GM12878 (cell line): ENCODE measurements at regions not wholly inside any gene's neighbourhood (a gene's known extent, or its start where the extent isn't known, plus 50 kb on each side); places are given as distances from the start of the nearest gene placed in this dataset.

Experiments
- ATAC-seq: fragments of 200-7000 bp; cut with Tn5 transposase; 3 replicates; pipeline ENCODE4 v1.9.1; 2020; ENCODE audit warnings: mild to moderate bottlenecking, moderate library complexity
- BruUV-seq: library from RNA; stranded (reverse); fragments of 400-500 nt; replicated peaks from 2 replicates; lab custom pipeline; 2021; lab: Mats Ljungman, UMichigan
- CTCF ChIA-PET: fragments of 300-600 bp; sonication (Branson Sonifier 250); formaldehyde crosslinking; extraction: SDS; loops from one replicate; lab custom pipeline; 2021; ENCODE audit warnings: inconsistent platforms; lab: Yijun Ruan, JAX
- POLR2A ChIA-PET: fragments of 350-600 bp; formaldehyde crosslinking; extraction: SDS; loops from one replicate; lab custom pipeline; 2021; ENCODE audit warnings: inconsistent platforms; lab: Charles Lee
- RAD21 ChIA-PET: fragments of 300-600 bp; sonication (Branson Sonifier 250); formaldehyde crosslinking; loops from one replicate; lab custom pipeline; 2023; ENCODE audit warnings: antibody characterized with exemption; ENCODE audit not compliant: unreplicated experiment; lab: Charles Lee
- SMC1A ChIA-PET: fragments of 300-600 bp; sonication (Branson Sonifier 250); formaldehyde crosslinking; loops from one replicate; lab custom pipeline; 2023; ENCODE audit not compliant: unreplicated experiment, uncharacterized antibody; lab: Charles Lee
- DNase-seq: peaks from one replicate; pipeline ENCODE4 v3.0.0-alpha.2; 2011; ENCODE audit warnings: low read depth, low spot score
- FAIRE-seq: peaks from 3 replicates; lab custom pipeline; 2011; peaks lifted over from hg19 to GRCh38; lab: Jason Lieb, UNC
- H2AFZ ChIP-seq: 2 replicates; pipeline ENCODE4 v1.6.0; 2011; ENCODE audit warnings: low read depth, low read length, control low read depth; ENCODE audit not compliant: control insufficient read depth
- H3K27ac ChIP-seq: 2 replicates; pipeline ENCODE4 v1.5.1; 2011; ENCODE audit warnings: control low read depth; ENCODE audit not compliant: control insufficient read depth, insufficient read depth
- H3K27me3 ChIP-seq, 2 experiments: replicated peaks in 1 of 2; 2 replicates each; pipeline versions ENCODE4 v1.6.0 to v1.6.1; 2011; ENCODE audit warnings: low read length in 1 of 2; ENCODE audit not compliant: control insufficient read depth in 2 of 2, insufficient read depth in 2 of 2
- H3K36me3 ChIP-seq, 2 experiments: 2 replicates each; pipeline ENCODE4 v1.5.1; 2011; ENCODE audit warnings: low read length in 1 of 2; ENCODE audit not compliant: control insufficient read depth in 2 of 2, insufficient read depth in 2 of 2
- H3K4me1 ChIP-seq: 2 replicates; pipeline ENCODE4 v1.6.1; 2011; ENCODE audit warnings: mild to moderate bottlenecking, low read length, moderate library complexity, mixed read lengths; ENCODE audit not compliant: control insufficient read depth, insufficient read depth
- H3K4me2 ChIP-seq: 2 replicates; pipeline ENCODE4 v1.6.0; 2011; ENCODE audit warnings: control low read depth; ENCODE audit not compliant: control insufficient read depth, insufficient read depth
- H3K4me3 ChIP-seq: fragments of 200-600 bp; sonication (generic); 2 replicates; pipeline ENCODE4 v1.5.1; 2016
- H3K79me2 ChIP-seq: 2 replicates; pipeline ENCODE4 v1.6.0; 2011; ENCODE audit warnings: low read length; ENCODE audit not compliant: control insufficient read depth, insufficient read depth
- H3K9ac ChIP-seq: 2 replicates; pipeline ENCODE4 v1.8.0; 2011; ENCODE audit warnings: low read length, control low read depth, mixed read lengths; ENCODE audit not compliant: control insufficient read depth, insufficient read depth
- H3K9me3 ChIP-seq: replicated peaks from 3 replicates; pipeline ENCODE4 v1.5.1; 2011; ENCODE audit warnings: mild to moderate bottlenecking, low read length; ENCODE audit not compliant: control insufficient read depth, insufficient read depth
- H4K20me1 ChIP-seq: 2 replicates; pipeline ENCODE4 v1.6.0; 2011; ENCODE audit not compliant: control insufficient read depth, insufficient read depth
- ATF2 ChIP-seq: IDR thresholded peaks from 2 replicates; pipeline ENCODE4 v1.6.1; 2012; ENCODE audit warnings: low read length, inconsistent platforms
- CHD2 ChIP-seq: IDR thresholded peaks from 2 replicates; pipeline ENCODE4 v1.6.1; 2011; ENCODE audit warnings: low read depth, low read length, improper control_type of control experiment, borderline replicate concordance
- CTCF ChIP-seq, 3 experiments: IDR thresholded peaks in 2 of 3; conservative IDR thresholded peaks in 1 of 3; 2 replicates each; pipeline ENCODE4 v1.5.1; 2011; ENCODE audit warnings: low read depth in 3 of 3, low read length in 3 of 3, mild to moderate bottlenecking in 3 of 3, control low read depth in 2 of 3, moderate library complexity in 2 of 3, inconsistent platforms in 1 of 3, mixed read lengths in 1 of 3; ENCODE audit not compliant: control insufficient read depth in 2 of 3, insufficient read depth in 1 of 3; ENCODE audit errors: extremely low read depth in 1 of 3
- EED ChIP-seq: sonication (generic); IDR thresholded peaks from 2 replicates; pipeline ENCODE4 v1.6.1; 2016; ENCODE audit warnings: antibody characterized with exemption, low read depth
- ELK1 ChIP-seq: IDR thresholded peaks from 2 replicates; pipeline ENCODE4 v1.6.1; 2012; ENCODE audit warnings: low read depth, low read length, improper control_type of control experiment
- ETV6 ChIP-seq, 2 experiments: fragments of 450-650 bp in 1 of 2; IDR thresholded peaks in 1 of 2; conservative IDR thresholded peaks in 1 of 2; 2 replicates each; pipeline ENCODE4 v1.6.1; 2014; ENCODE audit warnings: antibody characterized with exemption in 1 of 2, borderline replicate concordance in 1 of 2, low read depth in 1 of 2, mild to moderate bottlenecking in 1 of 2, moderate library complexity in 1 of 2
- FOXK2 ChIP-seq: fragments of 450-650 bp; IDR thresholded peaks from 2 replicates; pipeline ENCODE4 v1.6.1; 2017; ENCODE audit warnings: mild to moderate bottlenecking, moderate library complexity
- HDAC2 ChIP-seq: fragments of 200-600 bp; sonication (generic); IDR thresholded peaks from 2 replicates; pipeline ENCODE4 v1.6.1; 2017
- IRF4 ChIP-seq: IDR thresholded peaks from 2 replicates; pipeline ENCODE4 v1.6.1; 2011; ENCODE audit warnings: low read depth, low read length
- JUND ChIP-seq: IDR thresholded peaks from 2 replicates; pipeline ENCODE4 v1.6.1; 2012; ENCODE audit warnings: low read depth, mild to moderate bottlenecking, low read length, improper control_type of control experiment, moderate library complexity
- KAT2A ChIP-seq: conservative IDR thresholded peaks from 2 replicates; pipeline ENCODE4 v1.6.1; 2011; ENCODE audit warnings: low read depth, low read length; ENCODE audit not compliant: control insufficient read depth
- MTA3 ChIP-seq: IDR thresholded peaks from 2 replicates; pipeline ENCODE4 v1.6.1; 2012; ENCODE audit warnings: low read length, inconsistent platforms, borderline replicate concordance
- NR2C2 ChIP-seq: IDR thresholded peaks from 2 replicates; pipeline ENCODE4 v1.6.1; 2011; ENCODE audit warnings: borderline replicate concordance, low read depth; ENCODE audit not compliant: control insufficient read depth, insufficient read length
- POLR2AphosphoS2 ChIP-seq: IDR thresholded peaks from 2 replicates; pipeline ENCODE4 v1.6.1; 2011; ENCODE audit warnings: low read depth, mild to moderate bottlenecking, low read length, improper control_type of control experiment, moderate library complexity
- POLR2AphosphoS5 ChIP-seq: IDR thresholded peaks from 2 replicates; pipeline ENCODE4 v1.6.1; 2011; ENCODE audit warnings: mild to moderate bottlenecking, low read length, inconsistent platforms
- POU2F2 ChIP-seq: IDR thresholded peaks from 3 replicates; pipeline ENCODE4 v1.6.1; 2011; ENCODE audit warnings: low read depth, mild to moderate bottlenecking, low read length, borderline replicate concordance
- RAD51 ChIP-seq: fragments of 450-650 bp; IDR thresholded peaks from 2 replicates; pipeline ENCODE4 v1.6.1; 2016; ENCODE audit warnings: moderate library complexity, mild to moderate bottlenecking, inconsistent platforms
- SIN3A ChIP-seq: IDR thresholded peaks from 2 replicates; pipeline ENCODE4 v1.6.1; 2012; ENCODE audit warnings: low read depth, low read length, improper control_type of control experiment
- SMAD5 ChIP-seq: IDR thresholded peaks from 2 replicates; pipeline ENCODE4 v1.6.1; 2016; ENCODE audit warnings: antibody characterized with exemption, low read depth
- SREBF2 ChIP-seq: IDR thresholded peaks from 2 replicates; pipeline ENCODE4 v1.6.1; 2012; ENCODE audit warnings: mild to moderate bottlenecking, low read length
- YBX1 ChIP-seq: fragments of 450-650 bp; IDR thresholded peaks from 2 replicates; pipeline ENCODE4 v1.6.1; 2016; ENCODE audit warnings: antibody characterized with exemption
- WGBS: methylation state at CpG from one replicate; pipeline ENCODE4 v1.1.6; 2016; ENCODE audit warnings: low lambda C conversion rate; ENCODE audit not compliant: insufficient replicate concordance, insufficient coverage; ENCODE audit errors: missing lambda C conversion rate; 5-methylcytosine and 5-hydroxymethylcytosine counted together
- in situ Hi-C: fragments of 300-500 bp; cut with MboI; formaldehyde crosslinking; loops from 9 replicates; pipeline ENCODE4 v1.14.3; 2018; ENCODE audit warnings: mixed read lengths
- intact Hi-C: fragments of 100-400 bp; cut with micrococcal nuclease; formaldehyde crosslinking; loops from one replicate; pipeline ENCODE4 v1.14.2; 2022; ENCODE audit not compliant: unreplicated experiment

- TF ChIP-seq POLR2AphosphoS2 (no peak), CHD2 (no peak), ATF2 (no peak), SMAD5 (no peak), POU2F2 (no peak), JUND (no peak), SIN3A (no peak), CTCF (IDR thresholded peaks at IDR 0.05 in 2 of 3, conservative IDR thresholded peaks at IDR 0.05 in 1 of 3; ENCODE audit: control insufficient read depth in 2 of 3, extremely low read depth in 1 of 3, insufficient read depth in 1 of 3, low read depth in 3 of 3, low read length in 3 of 3) (no peak), POLR2AphosphoS5 (no peak), NR2C2 (no peak)
Observed at GRCh38 chr5:25707093-25707492, 1062.3 kb upstream of the CDH10 start (continued).

- in situ Hi-C loops, result no loop called here
- intact Hi-C loops, result no loop called here
- H3K27ac ChIP-seq, result no peak overlapping the region
- ChIA-PET CTCF (interaction anchor here (1.0 to 1.3 kb wide), 3 partner anchors 74 to 158 kb away, joined by 3 to 9 read pairs (median 3); no protein-coding TSS in a partner anchor), SMC1A (interaction anchor here (1.0 to 1.7 kb wide), 3 partner anchors 12 to 159 kb away, joined by 3 to 5 read pairs (median 4); no protein-coding TSS in a partner anchor), RAD21 (interaction anchor here (1.5 kb wide), 1 partner anchor 157 kb away, joined by 6 read pairs; no protein-coding TSS in a partner anchor), POLR2A (no interaction called here)
- BruUV-seq, result no TSS peak
- H3K27me3 ChIP-seq, result no peaks in the 10 kb centered on the region
- no peaks in the 10 kb centered on the region for H3K4me1 ChIP-seq
- no peak overlapping the region for H2AFZ ChIP-seq
- no peaks in the 10 kb centered on the region for H3K9me3 ChIP-seq
- H3K36me3 ChIP-seq, result no peaks in the 10 kb centered on the region
- no peak overlapping the region for H3K9ac ChIP-seq
- FAIRE-seq (no peak), DNase-seq (no peak), ATAC-seq (no peak)
- no peak overlapping the region for H3K4me3 ChIP-seq
- H4K20me1 ChIP-seq, result no peaks in the 10 kb centered on the region
- no peaks in the 10 kb centered on the region for H3K79me2 ChIP-seq
- H3K4me2 ChIP-seq, result no peak overlapping the region
- 56% methylated on average over 4 of the region's 4 CpGs for WGBS
- TF ChIP-seq EED (no peak), ETV6 (conservative IDR thresholded peaks at IDR 0.05 in 1 of 2, IDR thresholded peaks at IDR 0.05 in 1 of 2; ENCODE audit: borderline replicate concordance in 1 of 2, low read depth in 1 of 2) (no peak), KAT2A (no peak), FOXK2 (no peak), YBX1 (no peak), HDAC2 (no peak), MTA3 (no peak), RAD51 (no peak), ELK1 (no peak), CHD2 (no peak), SREBF2 (no peak), IRF4 (no peak)
Observed at GRCh38 chr5:25701936-25702335, 1057.2 kb upstream of the CDH10 start.
